DOHH2 (cell line): ENCODE measurements at regions not wholly inside any gene's neighbourhood (a gene's known extent, or its start where the extent isn't known, plus 50 kb on each side); places are given as distances from the start of the nearest gene placed in this dataset.

Experiments used
- CTCF ChIP-seq: fragments of 200-600 bp; sonication (generic); IDR thresholded peaks from one replicate; pipeline ENCODE4 v1.5.1; 2014; ENCODE audit warnings: antibody characterized with exemption, mild to moderate bottlenecking, low read depth, low read length; ENCODE audit not compliant: poor library complexity, severe bottlenecking
- EZH2phosphoT487 ChIP-seq: fragments of 200-600 bp; sonication (generic); IDR thresholded peaks from 2 replicates; pipeline ENCODE4 v1.6.1; 2017; ENCODE audit warnings: borderline replicate concordance, mild to moderate bottlenecking, antibody characterized with exemption, low read length, moderate library complexity, mixed read lengths

DNA sequence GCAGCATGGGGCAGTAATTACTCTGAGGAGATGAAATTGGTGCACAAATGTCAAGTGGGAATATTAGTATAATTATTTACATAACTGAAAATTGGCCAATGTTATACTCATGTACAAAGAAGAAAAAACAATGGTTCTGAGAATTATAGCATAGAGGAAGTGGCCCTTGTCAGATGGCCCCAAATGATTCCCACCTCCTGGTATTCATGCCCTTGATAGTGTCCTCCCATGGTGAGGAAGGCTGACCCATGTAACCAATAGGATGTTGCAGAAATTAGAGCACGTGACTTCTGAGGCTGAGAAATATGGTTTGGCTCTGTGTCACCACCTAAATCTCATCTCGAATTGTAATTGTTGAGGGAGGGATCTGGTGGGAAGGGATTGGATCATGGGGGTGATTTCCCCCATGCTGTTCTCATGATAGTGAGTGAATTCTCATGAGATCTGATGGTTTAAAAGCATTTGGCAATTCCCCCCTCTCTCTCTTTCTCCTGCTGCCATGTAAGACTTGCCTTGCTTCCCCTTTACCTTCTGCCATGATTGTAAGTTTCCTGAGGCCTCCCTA lies 368.5 kb downstream of the SHQ1 start:
- TF ChIP-seq CTCF (no peak), EZH2phosphoT487 (no peak)
